ENCODE measurements at regions not wholly inside any gene's neighbourhood (a gene's known extent, or its start where the extent isn't known, plus 50 kb on each side); places are given as distances from the start of the nearest gene placed in this dataset.

DNA sequence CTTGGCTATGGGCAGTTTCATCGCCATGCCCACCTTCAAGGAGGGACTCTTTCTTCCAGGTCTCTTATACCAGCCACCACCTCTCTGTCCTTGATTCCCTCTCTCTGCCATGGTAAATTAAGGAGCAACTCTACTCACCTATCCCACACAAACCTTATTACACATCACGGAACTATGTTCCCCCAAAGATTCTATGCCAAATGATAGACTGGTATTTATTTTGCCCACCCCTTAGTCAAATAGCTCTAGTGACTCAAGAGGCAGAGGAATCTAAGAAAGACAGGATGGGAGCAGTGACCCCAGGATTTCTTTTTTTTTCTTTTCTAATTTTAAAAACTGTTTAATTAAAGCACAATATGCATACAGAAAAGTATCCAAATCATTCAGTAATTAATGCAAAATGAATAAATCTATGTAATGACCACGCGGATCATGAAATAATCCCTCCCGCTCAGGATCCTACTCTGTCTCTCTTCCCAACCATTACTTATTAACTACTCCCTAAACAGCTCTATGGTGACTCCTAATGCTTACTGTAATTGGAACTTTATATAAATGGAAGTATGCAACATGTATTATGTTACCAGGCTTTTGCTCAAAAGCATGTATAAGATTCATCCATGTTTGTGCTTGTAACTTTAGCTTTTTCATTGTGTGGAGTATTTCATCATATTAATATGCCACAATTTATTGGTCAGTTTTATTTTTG lies 410.8 kb upstream of the RASGRP1 start:
- TF ChIP-seq, protein P1, sequence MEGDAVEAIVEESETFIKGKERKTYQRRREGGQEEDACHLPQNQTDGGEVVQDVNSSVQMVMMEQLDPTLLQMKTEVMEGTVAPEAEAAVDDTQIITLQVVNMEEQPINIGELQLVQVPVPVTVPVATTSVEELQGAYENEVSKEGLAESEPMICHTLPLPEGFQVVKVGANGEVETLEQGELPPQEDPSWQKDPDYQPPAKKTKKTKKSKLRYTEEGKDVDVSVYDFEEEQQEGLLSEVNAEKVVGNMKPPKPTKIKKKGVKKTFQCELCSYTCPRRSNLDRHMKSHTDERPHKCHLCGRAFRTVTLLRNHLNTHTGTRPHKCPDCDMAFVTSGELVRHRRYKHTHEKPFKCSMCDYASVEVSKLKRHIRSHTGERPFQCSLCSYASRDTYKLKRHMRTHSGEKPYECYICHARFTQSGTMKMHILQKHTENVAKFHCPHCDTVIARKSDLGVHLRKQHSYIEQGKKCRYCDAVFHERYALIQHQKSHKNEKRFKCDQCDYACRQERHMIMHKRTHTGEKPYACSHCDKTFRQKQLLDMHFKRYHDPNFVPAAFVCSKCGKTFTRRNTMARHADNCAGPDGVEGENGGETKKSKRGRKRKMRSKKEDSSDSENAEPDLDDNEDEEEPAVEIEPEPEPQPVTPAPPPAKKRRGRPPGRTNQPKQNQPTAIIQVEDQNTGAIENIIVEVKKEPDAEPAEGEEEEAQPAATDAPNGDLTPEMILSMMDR (IDR thresholded peaks at IDR 0.05) = no peak

DNA sequence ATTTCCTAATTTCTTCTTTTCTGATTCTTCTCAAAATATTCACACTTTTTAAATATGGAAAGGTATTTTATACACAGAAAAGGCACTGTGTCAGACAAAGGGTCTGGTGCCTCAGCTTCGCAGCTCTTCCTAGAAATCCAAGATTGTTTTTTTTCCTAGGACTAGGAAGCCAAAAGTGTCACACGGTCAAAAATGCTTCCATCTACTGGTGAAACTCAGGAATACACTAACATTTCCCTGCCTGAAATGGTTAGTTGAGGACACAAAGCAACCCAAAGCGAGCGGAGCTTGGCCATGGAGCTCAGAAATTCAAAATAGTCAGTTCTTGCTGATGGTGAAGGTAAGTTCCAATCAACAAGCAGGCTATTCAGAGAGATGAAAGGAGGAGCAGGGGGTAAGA lies 426.5 kb upstream of the RASGRP1 start:
- TF ChIP-seq, protein P1 (IDR thresholded peaks at IDR 0.05) = peak; percentile 59

DNA sequence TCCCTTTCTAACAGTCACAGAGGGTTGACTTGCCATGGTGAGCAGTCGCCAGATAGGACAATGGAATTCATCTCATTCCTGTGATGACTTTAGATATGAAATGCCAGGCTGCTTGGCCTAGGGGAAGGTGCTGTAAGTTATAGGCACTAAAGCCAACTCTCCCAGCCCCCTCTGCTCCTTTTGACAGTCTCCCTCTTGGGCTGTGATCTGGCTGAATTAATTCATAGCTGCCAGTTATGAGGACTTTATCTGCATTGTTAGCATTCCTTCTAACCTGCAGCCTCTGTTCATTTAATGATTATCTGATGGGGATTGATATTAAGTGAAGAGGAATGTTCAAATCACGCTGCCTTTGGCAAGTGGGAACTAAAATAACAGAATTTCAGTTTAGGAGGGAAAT lies 427.1 kb upstream of the RASGRP1 start:
- TF ChIP-seq, protein P1 (IDR thresholded peaks at IDR 0.05) = no peak

DNA sequence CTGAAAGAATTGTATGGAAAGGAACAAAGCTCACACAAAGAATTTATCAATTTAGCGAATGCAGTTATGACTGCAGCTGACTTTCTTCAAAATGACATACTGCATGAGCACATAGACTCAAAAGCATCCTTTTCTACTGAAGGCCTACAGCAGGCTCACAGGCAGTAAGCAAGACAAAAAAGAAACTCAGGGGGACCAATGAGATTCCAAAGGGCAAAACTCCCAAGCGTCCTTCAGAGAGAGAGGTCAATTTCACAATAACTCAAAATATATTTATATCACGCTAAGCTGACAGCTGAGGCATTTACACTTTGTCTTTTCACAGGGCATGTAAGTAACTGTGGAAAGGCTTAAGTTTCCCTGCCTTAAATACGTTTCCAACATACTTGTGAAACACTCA lies 427.9 kb upstream of the RASGRP1 start:
- TF ChIP-seq, protein P1 (IDR thresholded peaks at IDR 0.05) = no peak

DNA sequence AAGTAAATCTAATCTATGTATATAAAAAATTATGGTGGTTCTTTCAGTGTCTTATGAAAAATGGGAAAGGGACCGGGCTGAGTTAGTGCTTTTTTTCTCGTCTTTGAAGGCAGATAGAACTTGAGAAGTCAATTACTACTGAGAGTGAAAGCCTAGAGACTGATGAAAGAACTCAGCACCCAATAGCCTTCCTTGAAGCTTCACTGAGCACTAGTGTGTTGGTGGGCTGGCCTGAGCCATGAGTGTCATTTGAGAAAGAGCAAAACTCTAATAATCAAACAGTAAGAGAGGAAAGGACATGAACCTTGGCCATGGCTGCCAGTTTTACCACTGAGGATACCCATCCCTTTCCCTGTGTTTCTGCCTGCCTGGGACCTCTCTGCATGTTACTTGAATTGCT lies 428.3 kb upstream of the RASGRP1 start:
- TF ChIP-seq, protein P1 (IDR thresholded peaks at IDR 0.05) = no peak

DNA sequence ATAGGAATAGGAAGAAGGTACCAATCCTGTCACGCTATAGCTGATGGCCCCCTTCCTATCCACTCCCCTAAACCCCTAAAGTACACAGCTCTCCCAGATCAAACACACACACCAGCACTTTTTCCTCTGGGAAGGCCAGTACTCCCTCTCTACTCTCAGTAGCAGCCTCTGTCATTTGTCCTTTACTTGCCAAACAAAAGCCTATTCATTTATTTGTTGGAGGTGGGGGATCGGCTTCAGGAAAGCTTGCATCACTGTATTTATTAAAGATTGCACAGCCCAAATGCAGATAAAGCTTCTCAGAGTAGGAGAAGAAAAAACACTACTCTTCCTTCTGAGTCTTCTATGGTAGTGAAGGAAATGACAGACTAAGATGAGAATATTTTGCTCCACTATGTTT lies 429.7 kb upstream of the RASGRP1 start:
- TF ChIP-seq, protein P1 (IDR thresholded peaks at IDR 0.05) = no peak

DNA sequence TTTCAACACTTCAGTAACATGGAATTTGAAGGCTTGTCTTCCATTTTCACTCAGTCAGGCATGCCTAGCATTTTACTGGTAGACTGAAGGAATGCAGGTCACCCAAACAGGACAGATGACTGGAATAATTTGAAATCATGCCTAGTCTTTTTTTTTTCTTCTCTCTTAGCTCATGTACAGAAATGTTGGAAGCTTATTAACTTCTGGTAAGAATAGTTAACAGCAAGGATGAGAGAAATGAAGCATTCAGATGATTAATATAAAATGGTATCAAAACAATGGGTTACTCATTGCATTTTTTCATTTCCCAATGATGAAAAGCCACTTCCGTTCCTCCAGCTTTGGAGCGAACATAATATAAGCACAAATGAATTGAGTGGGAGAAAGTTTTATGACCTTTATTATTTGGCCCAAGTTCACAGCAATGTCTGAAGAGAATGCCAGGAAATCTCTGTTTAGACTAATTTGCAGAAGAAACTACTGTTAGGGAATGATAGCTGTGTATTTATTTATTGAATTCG lies 431.6 kb upstream of the RASGRP1 start:
- TF ChIP-seq, protein P1 (IDR thresholded peaks at IDR 0.05) = no peak

Data from LNCAP (cell line).